K562 (cell line): ENCODE measurements at regions not wholly inside any gene's neighbourhood (a gene's known extent, or its start where the extent isn't known, plus 50 kb on each side); places are given as distances from the start of the nearest gene placed in this dataset.

ENCODE experiments used
- ATAC-seq: fragments of 200-7000 bp; cut with Tn5 transposase; 3 replicates; pipeline ENCODE4 v1.9.1; 2020; ENCODE audit warnings: moderate library complexity
- BruUV-seq: library from RNA; stranded (reverse); fragments of 400-500 nt; replicated peaks from 2 replicates; lab custom pipeline; 2021; lab: Mats Ljungman, UMichigan
- CTCF ChIA-PET: fragments of 300-600 bp; formaldehyde crosslinking; extraction: SDS; loops from one replicate; lab custom pipeline; 2021; ENCODE audit warnings: low intra/inter-chr PET ratio; lab: Yijun Ruan, JAX
- POLR2A ChIA-PET: fragments of 300-600, 350-650 bp; sonication (Branson Sonifier 250); formaldehyde crosslinking; extraction: SDS; loops from one replicate; lab custom pipeline; 2021; ENCODE audit warnings: antibody characterized with exemption, inconsistent platforms; lab: Yijun Ruan, JAX
- DNase-seq, 4 experiments: peaks; one replicate each; pipeline versions ENCODE4 v3.0.0 to v3.0.0-alpha.2; 2011 to 2018; ENCODE audit warnings: low spot score in 3 of 4, mixed read lengths in 3 of 4; ENCODE audit errors: extremely low read depth in 1 of 4
- FAIRE-seq: peaks from 2 replicates; lab custom pipeline; 2011; peaks lifted over from hg19 to GRCh38; lab: Jason Lieb, UNC
- H2AFZ ChIP-seq: 2 replicates; pipeline ENCODE4 v1.6.0; 2011; ENCODE audit warnings: low read depth, low read length, control low read depth, inconsistent platforms
- H3K27ac ChIP-seq: fragments of 200-600 bp; 3 replicates; pipeline ENCODE4 v1.8.0; 2011; ENCODE audit warnings: low read depth, mild to moderate bottlenecking, control low read depth, inconsistent platforms, low read length, moderate library complexity, mixed read lengths; ENCODE audit errors: extremely low read depth
- H3K27me3 ChIP-seq, 2 experiments: fragments of 300-600 bp in 1 of 2; 2 replicates in 1 of 2; 3 replicates in 1 of 2; pipeline versions ENCODE4 v1.6.0 to v1.8.0; 2011; ENCODE audit warnings: inconsistent platforms in 2 of 2, low read length in 2 of 2, mild to moderate bottlenecking in 1 of 2, mixed read lengths in 1 of 2, moderate library complexity in 1 of 2; ENCODE audit not compliant: control insufficient read depth in 2 of 2, insufficient read depth in 2 of 2
- H3K36me3 ChIP-seq: fragments of 300-600 bp; 3 replicates; pipeline ENCODE4 v1.8.0; 2011; ENCODE audit warnings: mild to moderate bottlenecking, low read length, inconsistent platforms; ENCODE audit not compliant: control insufficient read depth, insufficient read depth
- H3K4me1 ChIP-seq, 2 experiments: fragments of 200-600 bp in 1 of 2; replicated peaks in 1 of 2; 2 replicates in 1 of 2; 3 replicates in 1 of 2; pipeline versions ENCODE4 v1.5.1 to v1.8.0; 2011; ENCODE audit warnings: inconsistent platforms in 2 of 2, low read length in 2 of 2, mild to moderate bottlenecking in 1 of 2, mixed read lengths in 1 of 2, moderate library complexity in 1 of 2; ENCODE audit not compliant: control insufficient read depth in 2 of 2, insufficient read depth in 2 of 2
- H3K4me2 ChIP-seq: 2 replicates; pipeline ENCODE4 v1.6.1; 2011; ENCODE audit warnings: low read length, control low read depth, inconsistent platforms, mixed read lengths; ENCODE audit not compliant: insufficient read depth
- H3K4me3 ChIP-seq: fragments of 200-600 bp; sonication (generic), shearing (Covaris generic); 2 replicates; pipeline ENCODE4 v1.5.1; 2016; ENCODE audit warnings: control low read depth, inconsistent platforms
- H3K79me2 ChIP-seq: fragments of 200-600 bp; 3 replicates; pipeline ENCODE4 v1.8.0; 2011; ENCODE audit warnings: low read length, inconsistent platforms; ENCODE audit not compliant: control insufficient read depth, insufficient read depth
- H3K9ac ChIP-seq, 2 experiments: 2 replicates each; pipeline versions ENCODE4 v1.6.0 to v1.6.1; 2011; ENCODE audit warnings: low read depth in 2 of 2, low read length in 2 of 2, control low read depth in 1 of 2, inconsistent platforms in 1 of 2, mild to moderate bottlenecking in 1 of 2, mixed read lengths in 1 of 2; ENCODE audit not compliant: insufficient read depth in 1 of 2
- H3K9me1 ChIP-seq: one replicate; pipeline ENCODE4 v1.6.0; 2011; ENCODE audit warnings: inconsistent platforms, mild to moderate bottlenecking, low read length, moderate library complexity; ENCODE audit not compliant: control insufficient read depth, insufficient read depth
- H3K9me3 ChIP-seq: replicated peaks from 2 replicates; pipeline ENCODE4 v1.5.1; 2011; ENCODE audit warnings: low read depth, low read length, inconsistent platforms; ENCODE audit not compliant: control insufficient read depth, insufficient read depth
- H4K20me1 ChIP-seq: replicated peaks from 2 replicates; pipeline ENCODE4 v1.6.1; 2011; ENCODE audit warnings: low read length, inconsistent platforms, mixed read lengths; ENCODE audit not compliant: control insufficient read depth, insufficient read depth
- BRCA1 ChIP-seq, 2 experiments: fragments of 450-650 bp in 1 of 2; sonication (generic) in 1 of 2; formaldehyde crosslinking in 1 of 2; IDR thresholded peaks; 2 replicates each; pipeline versions ENCODE4 v1.5.0 to v1.6.1; 2017 to 2020; ENCODE audit warnings: mild to moderate bottlenecking in 1 of 2, missing genetic modification reagents in 1 of 2
- BRF1 ChIP-seq: IDR thresholded peaks from 3 replicates; pipeline ENCODE4 v1.6.1; 2011; ENCODE audit warnings: borderline replicate concordance, mild to moderate bottlenecking; ENCODE audit not compliant: insufficient read length; ENCODE audit errors: extremely low read depth
- CHCHD3 ChIP-seq: fragments of 250-450 bp; sonication (Bioruptor Pico); IDR thresholded peaks from 2 replicates; pipeline ENCODE4 v2.1.2; 2022; ENCODE audit warnings: mild to moderate bottlenecking
- CREB3L1 ChIP-seq: fragments of 450-650 bp; IDR thresholded peaks from 2 replicates; pipeline ENCODE4 v1.6.1; 2014; ENCODE audit warnings: low read depth, mild to moderate bottlenecking, moderate library complexity, borderline replicate concordance
- FOXJ3 ChIP-seq: sonication (generic); formaldehyde crosslinking; IDR thresholded peaks from 2 replicates; pipeline ENCODE4 v1.4.0; 2020; ENCODE audit warnings: mild to moderate bottlenecking, missing genetic modification reagents
- FOXP1 ChIP-seq: sonication (generic); formaldehyde crosslinking; IDR thresholded peaks from 2 replicates; pipeline ENCODE4 v1.8.0; 2022; ENCODE audit warnings: mild to moderate bottlenecking, missing genetic modification reagents
- HNRNPK ChIP-seq: fragments of 200-400 bp; formaldehyde crosslinking; IDR thresholded peaks from one replicate; pipeline ENCODE4 v1.6.1; 2018; ENCODE audit warnings: mild to moderate bottlenecking, low read depth, low read length; ENCODE audit not compliant: poor library complexity, severe bottlenecking
- KLF10 ChIP-seq: fragments of 250-450 bp; sonication (Bioruptor Pico); IDR thresholded peaks from 2 replicates; pipeline ENCODE4 v1.6.1; 2021; ENCODE audit warnings: matching md5 sums
- KLF6 ChIP-seq: fragments of 250-450 bp; sonication (Bioruptor Pico); IDR thresholded peaks from 2 replicates; pipeline ENCODE4 v1.4.0; 2020; ENCODE audit warnings: mild to moderate bottlenecking, moderate library complexity, borderline replicate concordance
- PRPF4 ChIP-seq: fragments of 200-400 bp; formaldehyde crosslinking; IDR thresholded peaks from one replicate; pipeline ENCODE4 v1.6.1; 2017; ENCODE audit warnings: low read length, low read depth, mild to moderate bottlenecking; ENCODE audit not compliant: insufficient read depth, poor library complexity, severe bottlenecking
- STAG1 ChIP-seq: sonication (generic); formaldehyde crosslinking; IDR thresholded peaks from 2 replicates; pipeline ENCODE4 v1.5.0; 2020; ENCODE audit warnings: missing genetic modification reagents, borderline replicate concordance
- TEAD1 ChIP-seq, 2 experiments: fragments of 450-650 bp in 1 of 2; sonication (generic) in 1 of 2; formaldehyde crosslinking; IDR thresholded peaks; 2 replicates each; pipeline versions ENCODE4 v1.4.0 to v1.8.0; 2020 to 2022; ENCODE audit warnings: mild to moderate bottlenecking in 2 of 2, missing genetic modification reagents in 1 of 2
- ZBTB1 ChIP-seq: sonication (generic); formaldehyde crosslinking; IDR thresholded peaks from 2 replicates; pipeline ENCODE4 v1.8.1; 2023; ENCODE audit warnings: missing genetic modification reagents, low read depth, mild to moderate bottlenecking, borderline replicate concordance
- ZFP30 ChIP-seq: fragments of 250-450 bp; sonication (Bioruptor Pico); IDR thresholded peaks from 2 replicates; pipeline ENCODE4 v1.8.0; 2022; ENCODE audit warnings: moderate library complexity, mild to moderate bottlenecking, inconsistent platforms, borderline replicate concordance
- ZNF184 ChIP-seq: sonication (generic); formaldehyde crosslinking; IDR thresholded peaks from 2 replicates; pipeline ENCODE4 v1.5.0; 2020; ENCODE audit warnings: missing genetic modification reagents
- WGBS: fragments of 100-300 bp; shearing (Covaris generic); methylation state at CpG from one replicate; pipeline ENCODE4 v1.1.6; 2016; ENCODE audit warnings: low coverage, mixed read lengths; ENCODE audit not compliant: insufficient coverage; ENCODE audit errors: missing lambda C conversion rate; 5-methylcytosine and 5-hydroxymethylcytosine counted together
- in situ Hi-C: fragments of 300-500 bp; cut with MboI; formaldehyde crosslinking; loops from 4 replicates; pipeline ENCODE4 v1.15.0; 2018; ENCODE audit warnings: inconsistent platforms, mixed read lengths
- intact Hi-C: fragments of 100-400 bp; cut with micrococcal nuclease; formaldehyde crosslinking; loops from 2 replicates; pipeline ENCODE4 v1.14.2; 2022

- Histone ChIP-seq H3K27ac (no peak overlapping the region), H3K27me3 (no peaks in the 10 kb centered on the region), H3K4me3 (no peak overlapping the region), H3K4me1 (no peaks in the 10 kb centered on the region), H4K20me1 (no peaks in the 10 kb centered on the region), H3K9me1 (no peaks in the 10 kb centered on the region), H3K9ac (no peak overlapping the region), H3K4me2 (no peak overlapping the region), H3K36me3 (no peaks in the 10 kb centered on the region), H2AFZ (no peak overlapping the region), H3K79me2 (no peaks in the 10 kb centered on the region), H3K9me3 (no peaks in the 10 kb centered on the region)
- TF ChIP-seq PRPF4 (no peak), ZBTB1 (CRISPR knock-in tag) (no peak), CHCHD3 (CRISPR knock-in tag) (no peak), KLF10 (CRISPR knock-in tag) (no peak), STAG1 (no peak), KLF6 (CRISPR knock-in tag) (no peak), ZFP30 (CRISPR knock-in tag) (no peak), HNRNPK (no peak), FOXP1 (CRISPR knock-in tag) (no peak), BRCA1 (IDR thresholded peaks at IDR 0.05) (no peak), BRCA1 (CRISPR knock-in tag; IDR thresholded peaks at IDR 0.05) (no peak), ZNF184 (CRISPR knock-in tag) (no peak), CREB3L1 (no peak), BRF1 (no peak), TEAD1 (CRISPR knock-in tag; IDR thresholded peaks at IDR 0.05) (no peak), FOXJ3 (CRISPR knock-in tag) (no peak)
- ChIA-PET CTCF (no interaction called here), POLR2A (interaction anchor here (0.7 kb wide), 1 partner anchor 296 kb away, joined by 3 read pairs; no protein-coding TSS in a partner anchor)
- in situ Hi-C loops (no loop called here), intact Hi-C loops (no loop called here)
- ATAC-seq, result no peak
- 0% methylated on average over 1 of the region's 1 CpG for WGBS
- BruUV-seq, result no TSS peak
- no peak for DNase-seq
- FAIRE-seq, result no peak
These were observed 536.0 kb downstream of the TMX3 start for GRCh38 chr18:68178921-68179320.
